H1 (cell line): ENCODE measurements at regions not wholly inside any gene's neighbourhood (a gene's known extent, or its start where the extent isn't known, plus 50 kb on each side); places are given as distances from the start of the nearest gene placed in this dataset.

ENCODE experiments used
- CTCF ChIA-PET: fragments of 300-600 bp; sonication (Branson Sonifier 250); formaldehyde crosslinking; loops from one replicate; lab custom pipeline; 2021; ENCODE audit not compliant: partially characterized antibody; lab: Charles Lee
- POLR2A ChIA-PET: fragments of 300-600 bp; sonication (Branson Sonifier 250); formaldehyde crosslinking; loops from one replicate; lab custom pipeline; 2021; ENCODE audit warnings: inconsistent platforms; ENCODE audit not compliant: partially characterized antibody; lab: Charles Lee
- DNase-seq, 2 experiments: peaks; one replicate each; pipeline versions ENCODE4 v3.0.0 to v3.0.0-alpha.2; 2010 to 2022; ENCODE audit warnings: low spot score in 2 of 2, low read depth in 1 of 2, mixed read lengths in 1 of 2
- FAIRE-seq: peaks from 2 replicates; lab custom pipeline; 2011; peaks lifted over from hg19 to GRCh38; lab: Jason Lieb, UNC
- H2AFZ ChIP-seq: 2 replicates; pipeline ENCODE4 v1.8.1; 2012; ENCODE audit warnings: low read length, inconsistent platforms
- H2AK5ac ChIP-seq: 2 replicates; pipeline ENCODE4 v1.6.1; 2013; ENCODE audit warnings: low read depth, low read length
- H2BK120ac ChIP-seq: replicated peaks from 2 replicates; pipeline ENCODE3; 2013; ENCODE audit warnings: low read depth, low read length, inconsistent platforms
- H2BK12ac ChIP-seq: 2 replicates; pipeline ENCODE4 v1.6.1; 2013; ENCODE audit warnings: low read depth, low read length
- H2BK15ac ChIP-seq: 2 replicates; pipeline ENCODE4 v1.6.1; 2013; ENCODE audit warnings: low read length
- H2BK20ac ChIP-seq: 2 replicates; pipeline ENCODE4 v1.6.1; 2013; ENCODE audit warnings: low read length
- H2BK5ac ChIP-seq: 2 replicates; pipeline ENCODE4 v1.6.1; 2013; ENCODE audit warnings: low read depth, low read length
- H3K14ac ChIP-seq: 2 replicates; pipeline ENCODE4 v1.6.1; 2013; ENCODE audit warnings: inconsistent platforms; ENCODE audit not compliant: insufficient read length
- H3K18ac ChIP-seq: 2 replicates; pipeline ENCODE4 v1.6.1; 2013; ENCODE audit warnings: low read length; ENCODE audit errors: extremely low read depth
- H3K23ac ChIP-seq: 2 replicates; pipeline ENCODE4 v1.6.1; 2013; ENCODE audit warnings: inconsistent platforms; ENCODE audit not compliant: insufficient read length
- H3K23me2 ChIP-seq: 2 replicates; pipeline ENCODE4 v1.6.1; 2013; ENCODE audit warnings: low read depth, low read length
- H3K27ac ChIP-seq: 2 replicates; pipeline ENCODE4 v1.6.1; 2011; ENCODE audit warnings: low read depth, low read length, inconsistent platforms
- H3K27me3 ChIP-seq, 4 experiments: replicated peaks in 1 of 4; 1 replicate in 1 of 4; 2 replicates in 3 of 4; pipeline versions ENCODE4 v1.6.1 to v1.8.1; 2011 to 2013; ENCODE audit warnings: low read length in 3 of 4, mild to moderate bottlenecking in 3 of 4, inconsistent platforms in 2 of 4, mixed read lengths in 2 of 4, moderate library complexity in 1 of 4; ENCODE audit not compliant: control insufficient read depth in 3 of 4, insufficient read depth in 3 of 4; ENCODE audit errors: extremely low read depth in 1 of 4
- H3K36me3 ChIP-seq, 4 experiments: 2 replicates each; pipeline versions ENCODE4 v1.6.1 to v1.8.1; 2011 to 2013; ENCODE audit warnings: mild to moderate bottlenecking in 4 of 4, low read length in 3 of 4, moderate library complexity in 2 of 4, control low read depth in 1 of 4, inconsistent platforms in 1 of 4; ENCODE audit not compliant: insufficient read depth in 4 of 4, control insufficient read depth in 2 of 4
- H3K4ac ChIP-seq: replicated peaks from 2 replicates; pipeline ENCODE3; 2013; ENCODE audit warnings: low read length, low read depth, mixed read lengths, inconsistent platforms; ENCODE audit not compliant: insufficient read length
- H3K4me1 ChIP-seq, 4 experiments: replicated peaks in 1 of 4; 1 replicate in 1 of 4; 2 replicates in 3 of 4; pipeline versions ENCODE4 v1.6.1 to v1.8.1; 2011 to 2013; ENCODE audit warnings: low read length in 3 of 4, inconsistent platforms in 2 of 4, mixed read lengths in 1 of 4; ENCODE audit not compliant: insufficient read depth in 4 of 4, control insufficient read depth in 3 of 4
- H3K4me2 ChIP-seq, 2 experiments: 2 replicates each; pipeline versions ENCODE4 v1.6.1 to v1.8.1; 2011 to 2013; ENCODE audit warnings: low read depth in 2 of 2, low read length in 2 of 2, control low read depth in 1 of 2, inconsistent platforms in 1 of 2, mild to moderate bottlenecking in 1 of 2; ENCODE audit not compliant: insufficient read depth in 1 of 2
- H3K4me3 ChIP-seq, 4 experiments: fragments of 200-600, 300-600 bp in 1 of 4; sonication (generic), shearing (Covaris generic), sonication (Bioruptor Twin) in 1 of 4; 2 replicates each; pipeline versions ENCODE4 v1.5.1 to v1.8.1; 2011 to 2016; ENCODE audit warnings: low read length in 4 of 4, low read depth in 3 of 4, control low read depth in 2 of 4, inconsistent platforms in 2 of 4, mild to moderate bottlenecking in 2 of 4, mixed read lengths in 1 of 4, moderate library complexity in 1 of 4; ENCODE audit not compliant: insufficient read depth in 2 of 4; ENCODE audit errors: extremely low read depth in 1 of 4
- H3K56ac ChIP-seq: replicated peaks from 2 replicates; pipeline ENCODE3; 2013; ENCODE audit warnings: low read depth, mild to moderate bottlenecking, mixed read lengths, low read length, inconsistent platforms; ENCODE audit not compliant: insufficient read length
- H3K79me1 ChIP-seq: 2 replicates; pipeline ENCODE4 v1.6.1; 2013; ENCODE audit warnings: low read depth, low read length, control low read depth
- H3K79me2 ChIP-seq, 2 experiments: 2 replicates each; pipeline versions ENCODE4 v1.6.1 to v1.8.1; 2012 to 2013; ENCODE audit warnings: low read length in 2 of 2, mild to moderate bottlenecking in 2 of 2, inconsistent platforms in 1 of 2; ENCODE audit not compliant: insufficient read depth in 2 of 2, control insufficient read depth in 1 of 2
- H3K9ac ChIP-seq, 4 experiments: replicated peaks in 1 of 4; 1 replicate in 1 of 4; 2 replicates in 3 of 4; pipeline versions ENCODE4 v1.6.1 to v1.8.1; 2011 to 2013; ENCODE audit warnings: low read depth in 3 of 4, low read length in 3 of 4, control low read depth in 2 of 4, mild to moderate bottlenecking in 2 of 4, moderate library complexity in 2 of 4, inconsistent platforms in 1 of 4; ENCODE audit errors: extremely low read depth in 1 of 4
- H3K9me3 ChIP-seq, 2 experiments: 2 replicates each; pipeline versions ENCODE4 v1.6.1 to v1.8.1; 2012 to 2013; ENCODE audit warnings: mild to moderate bottlenecking in 2 of 2, moderate library complexity in 2 of 2, control low read depth in 1 of 2, inconsistent platforms in 1 of 2, low read depth in 1 of 2, low read length in 1 of 2, mixed read lengths in 1 of 2; ENCODE audit not compliant: insufficient read depth in 2 of 2
- H4K20me1 ChIP-seq, 2 experiments: replicated peaks in 1 of 2; 2 replicates each; pipeline versions ENCODE3 to v1.8.1; 2011 to 2013; ENCODE audit warnings: inconsistent platforms in 2 of 2, low read length in 2 of 2, mild to moderate bottlenecking in 1 of 2; ENCODE audit not compliant: insufficient read depth in 2 of 2, control insufficient read depth in 1 of 2
- H4K5ac ChIP-seq: 2 replicates; pipeline ENCODE4 v1.6.1; 2013; ENCODE audit warnings: low read length, low read depth, mixed read lengths, inconsistent platforms; ENCODE audit not compliant: insufficient read length
- H4K8ac ChIP-seq: 2 replicates; pipeline ENCODE4 v1.8.0; 2013; ENCODE audit warnings: mild to moderate bottlenecking, moderate library complexity, low read length, inconsistent platforms; ENCODE audit not compliant: insufficient read depth; ENCODE audit errors: extremely low read depth
- H4K91ac ChIP-seq: replicated peaks from 2 replicates; pipeline ENCODE3; 2013; ENCODE audit warnings: low read length, mixed read lengths, inconsistent platforms; ENCODE audit not compliant: insufficient read length
- EGR1 ChIP-seq: IDR thresholded peaks from 2 replicates; pipeline ENCODE4 v1.6.1; 2011; ENCODE audit warnings: low read depth, low read length, borderline replicate concordance
- GTF2F1 ChIP-seq: IDR thresholded peaks from 2 replicates; pipeline ENCODE4 v1.6.1; 2012; ENCODE audit warnings: low read depth, low read length, improper control_type of control experiment, borderline replicate concordance
- POU5F1 ChIP-seq: IDR thresholded peaks from 2 replicates; pipeline ENCODE4 v1.6.1; 2011; ENCODE audit warnings: low read depth, mild to moderate bottlenecking, low read length, moderate library complexity
- WGBS, 2 experiments: shearing (Covaris generic) in 1 of 2; methylation state at CpG; one replicate each; pipeline versions ENCODE4 v1.1.6 to v1.1.7; 2013 to 2015; ENCODE audit warnings: low lambda C conversion rate in 2 of 2, mixed read lengths in 2 of 2, inconsistent platforms in 1 of 2, low coverage in 1 of 2, missing lambda C conversion rate in 1 of 2; ENCODE audit not compliant: insufficient replicate concordance in 2 of 2, insufficient coverage in 1 of 2, insufficient read length in 1 of 2; ENCODE audit errors: extremely low coverage in 1 of 2, missing lambda C conversion rate in 1 of 2; 5-methylcytosine and 5-hydroxymethylcytosine counted together

GRCh38 chr15:61396235-61396919, 167.3 kb upstream of the RORA start:
- no peak overlapping the region for H3K27ac ChIP-seq
- no peaks in the 10 kb centered on the region for H3K9me3 ChIP-seq
- no peaks in the 10 kb centered on the region for H3K79me1 ChIP-seq
- FAIRE-seq (no peak), DNase-seq (no peak)
- H3K4me3 ChIP-seq: no peak overlapping the region
- no peak overlapping the region for H2BK5ac ChIP-seq
- H3K9ac ChIP-seq: no peak overlapping the region
- ChIA-PET CTCF (interaction anchor here (0.6 to 1.0 kb wide), 4 partner anchors 13 to 273 kb away, joined by 3 to 5 read pairs (median 3); no protein-coding TSS in a partner anchor), POLR2A (no interaction called here)
- H3K14ac ChIP-seq: no peak overlapping the region
- no peaks in the 10 kb centered on the region for H3K36me3 ChIP-seq
- no peak overlapping the region for H2AK5ac ChIP-seq
- H4K8ac ChIP-seq: no peak overlapping the region
- H2BK12ac ChIP-seq: no peak overlapping the region
- H2BK15ac ChIP-seq: no peak overlapping the region
- no peaks in the 10 kb centered on the region for H4K20me1 ChIP-seq
- no peak overlapping the region for H3K4ac ChIP-seq
- H3K27me3 ChIP-seq: peaks cover 0 to 1% (median 0%) of the 10 kb centered on the region in 4 experiments; a peak in 1 of 7 replicates
- no peak overlapping the region for H2BK120ac ChIP-seq
- H2BK20ac ChIP-seq: no peak overlapping the region
- WGBS, 2 experiments: 91% methylated on average over 5 of the region's 5 CpGs; no CpG with 5 or more reads in 1 of the 2 experiments
- no peaks in the 10 kb centered on the region for H3K4me1 ChIP-seq
- H3K79me2 ChIP-seq: no peaks in the 10 kb centered on the region
- no peaks in the 10 kb centered on the region for H3K23me2 ChIP-seq
- H3K23ac ChIP-seq: no peak overlapping the region
- no peak overlapping the region for H3K56ac ChIP-seq
- H2AFZ ChIP-seq: no peak overlapping the region
- H4K91ac ChIP-seq: no peak overlapping the region
- H3K18ac ChIP-seq: no peak overlapping the region
- no peak overlapping the region for H3K4me2 ChIP-seq
- H4K5ac ChIP-seq: no peak overlapping the region
- no peak for TF ChIP-seq EGR1
- no peak for TF ChIP-seq POU5F1
- TF ChIP-seq GTF2F1: no peak
